GM19468 (cell line): ENCODE measurements at regions not wholly inside any gene's neighbourhood (a gene's known extent, or its start where the extent isn't known, plus 50 kb on each side); places are given as distances from the start of the nearest gene placed in this dataset.

ENCODE experiments used
- ATAC-seq: cut with Tn5 transposase; IDR thresholded peaks from one replicate; pipeline ENCODE4 v1.9.1; 2021; ENCODE audit warnings: mild to moderate bottlenecking, moderate library complexity, moderate number of reproducible peaks; ENCODE audit not compliant: unreplicated experiment; ENCODE audit errors: extremely low read depth

DNA sequence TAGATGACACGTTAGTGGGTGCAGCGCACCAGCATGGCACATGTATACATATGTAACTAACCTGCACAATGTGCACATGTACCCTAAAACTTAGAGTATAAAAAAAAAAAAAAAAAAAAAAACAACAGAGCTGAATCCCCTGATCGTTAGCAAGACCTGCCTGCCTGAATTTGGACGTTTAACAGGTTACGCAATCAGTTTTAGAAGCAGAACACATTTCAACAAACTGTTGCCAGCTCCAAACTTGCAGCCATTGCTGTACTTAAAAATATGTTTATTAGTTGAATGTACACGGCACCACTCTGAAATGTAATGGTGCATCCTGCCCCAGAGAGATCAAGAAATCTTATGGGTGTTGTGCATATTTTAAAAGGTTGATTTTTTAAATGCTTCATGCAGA is 680.0 kb downstream of the TLE4 start:
- ATAC-seq, result no peak

DNA sequence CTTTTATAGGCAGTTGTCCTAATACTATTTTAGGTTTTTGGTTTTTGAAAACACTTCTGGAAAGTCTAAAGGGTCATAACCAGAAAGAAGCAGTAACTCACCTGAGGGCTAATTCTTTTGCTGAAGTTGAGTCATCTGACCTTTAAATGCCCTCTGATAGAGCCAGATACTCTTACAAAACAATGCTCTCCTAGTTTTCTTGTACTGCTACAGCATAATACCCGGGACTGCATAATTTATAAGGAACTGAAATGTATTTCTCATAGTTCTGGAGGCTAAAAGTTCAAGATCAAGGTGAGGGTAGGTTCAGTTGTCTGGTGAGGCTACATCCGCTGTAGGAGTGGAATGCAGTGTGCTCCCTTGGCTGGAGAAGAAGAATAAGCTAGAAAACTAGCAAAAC is 670.3 kb downstream of the TLE4 start:
- ATAC-seq, result no peak

DNA sequence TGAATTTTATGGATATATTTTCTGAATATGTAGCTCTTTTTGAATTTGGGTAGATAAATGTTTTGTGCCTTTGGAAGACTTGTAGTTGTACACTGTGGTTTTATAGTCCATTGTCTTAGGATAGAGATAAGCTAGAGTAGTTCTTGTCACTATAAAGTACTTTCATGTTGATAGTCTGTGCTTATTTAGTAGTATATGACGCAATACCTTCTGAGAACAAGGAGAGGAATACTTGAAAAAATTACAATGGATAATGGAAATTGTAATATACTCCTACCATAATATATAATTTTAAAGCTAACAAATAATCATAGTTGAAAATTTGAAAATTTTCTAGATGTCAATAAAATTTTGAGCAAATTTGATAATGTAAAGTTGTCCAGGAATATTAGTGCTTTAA is 664.0 kb downstream of the TLE4 start:
- no peak for ATAC-seq

DNA sequence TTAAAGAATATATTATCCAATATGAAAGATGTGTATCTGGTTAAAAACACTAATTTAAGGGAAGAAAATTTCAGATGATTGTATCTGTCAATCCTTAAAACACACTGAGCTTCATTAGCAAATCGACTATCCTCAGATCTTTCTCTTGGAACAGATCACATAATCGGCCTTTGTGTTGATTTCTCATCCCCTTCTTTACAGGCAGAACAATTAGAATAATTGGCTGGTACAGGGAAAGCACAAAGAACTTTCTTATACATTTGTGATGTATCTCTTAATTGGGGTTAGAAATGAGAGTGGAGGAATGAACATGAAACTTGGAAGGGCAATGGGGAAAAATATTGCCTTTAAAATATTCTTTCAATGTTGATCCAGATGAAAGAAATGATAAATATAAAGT is 662.1 kb downstream of the TLE4 start:
- ATAC-seq, result no peak

DNA sequence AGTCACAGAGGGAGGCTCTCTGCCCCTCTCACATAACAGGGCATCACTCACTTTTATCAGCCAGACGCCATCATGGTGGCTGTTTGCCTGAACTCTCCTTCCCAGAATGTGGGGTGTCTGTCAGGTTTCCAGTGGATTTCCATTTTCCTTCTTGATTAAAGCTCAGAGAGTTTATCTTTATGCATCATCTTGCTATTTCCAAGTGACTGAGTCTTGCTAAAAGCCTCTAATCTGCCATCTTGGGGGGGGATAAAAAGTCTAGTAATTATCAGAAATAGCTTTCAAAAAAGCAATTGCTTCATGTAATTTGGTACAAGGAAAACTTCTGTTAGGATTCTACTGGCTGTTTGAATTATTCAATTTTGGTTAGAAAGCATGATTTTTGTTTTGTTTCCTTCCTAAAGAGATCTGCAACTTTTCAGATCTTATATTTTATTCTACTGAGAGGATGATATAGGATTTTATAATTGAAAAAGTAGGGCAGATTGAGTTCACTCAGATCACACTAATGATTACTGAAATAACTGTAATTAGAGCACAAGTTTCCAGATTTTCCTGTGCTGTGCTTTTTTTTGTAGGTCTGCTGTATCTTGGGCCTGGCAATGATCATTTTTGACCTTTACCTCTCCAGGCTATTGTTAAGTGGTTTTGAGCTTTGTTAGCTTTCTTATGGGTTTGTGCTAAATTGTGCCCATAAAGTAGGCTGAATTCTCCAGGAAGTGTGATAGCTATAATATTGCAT is 661.5 kb downstream of the TLE4 start:
- ATAC-seq, result no peak

DNA sequence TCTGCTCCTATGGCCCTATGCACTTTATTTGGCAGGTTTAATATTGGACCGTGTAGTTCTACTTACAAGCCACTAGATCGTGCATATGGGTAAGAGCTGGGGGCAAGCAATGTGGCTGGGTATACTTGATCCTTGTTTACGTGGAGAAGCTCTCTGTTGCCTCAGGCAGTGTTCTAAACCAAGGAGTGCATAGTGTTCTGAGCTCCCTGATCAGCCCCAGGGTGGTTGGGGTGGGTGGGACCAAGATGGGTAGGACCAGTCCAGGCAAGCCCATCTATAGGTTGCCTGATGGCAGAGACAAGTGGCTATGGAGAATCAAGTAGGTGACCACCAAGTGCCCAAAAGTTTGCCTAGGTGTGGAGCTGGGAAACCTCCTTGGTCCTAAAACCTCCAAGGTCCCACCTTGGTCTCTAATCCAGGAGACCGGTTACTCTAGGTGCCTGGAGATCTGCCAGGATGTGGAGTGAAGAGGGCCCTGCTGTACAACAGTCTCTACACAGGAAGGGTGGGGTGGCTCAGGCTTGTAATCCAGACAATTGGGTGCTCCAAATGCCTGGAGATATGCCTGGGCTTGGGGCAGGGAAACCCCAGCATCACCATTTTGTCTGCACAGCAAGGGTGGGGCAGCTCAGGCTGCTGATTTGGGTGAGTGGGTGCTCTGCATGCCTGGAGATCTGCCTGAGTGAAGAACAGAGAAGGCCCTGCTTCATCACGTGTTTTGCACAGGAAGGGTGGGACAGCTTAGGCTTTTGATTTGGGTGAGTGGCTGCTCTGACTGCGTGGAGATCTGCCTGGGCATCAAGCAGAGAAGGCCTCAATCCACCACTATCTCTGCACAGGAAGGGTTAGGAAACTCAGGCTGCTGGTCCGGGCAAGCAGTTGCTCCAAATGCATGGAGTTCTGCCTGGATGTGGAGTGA is 659.8 kb downstream of the TLE4 start:
- ATAC-seq, result no peak

DNA sequence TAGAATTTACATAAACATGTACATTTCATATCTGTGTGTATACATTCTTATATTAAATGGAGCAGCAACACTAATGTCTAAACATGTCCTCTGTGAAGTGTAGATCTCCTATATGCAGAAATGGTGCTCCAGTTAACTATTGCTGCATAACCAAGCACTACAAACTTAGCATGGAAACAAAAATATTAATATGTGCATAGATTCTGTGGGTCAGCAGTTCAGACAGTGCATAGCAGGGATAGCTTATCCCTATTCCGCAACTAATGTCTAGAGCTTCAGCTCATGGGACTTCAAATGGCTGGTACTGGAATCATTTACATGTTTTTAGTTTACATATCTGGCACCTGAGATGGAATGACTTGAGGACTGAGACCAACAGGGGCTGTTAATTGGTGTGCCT is 652.1 kb downstream of the TLE4 start:
- ATAC-seq, result no peak

DNA sequence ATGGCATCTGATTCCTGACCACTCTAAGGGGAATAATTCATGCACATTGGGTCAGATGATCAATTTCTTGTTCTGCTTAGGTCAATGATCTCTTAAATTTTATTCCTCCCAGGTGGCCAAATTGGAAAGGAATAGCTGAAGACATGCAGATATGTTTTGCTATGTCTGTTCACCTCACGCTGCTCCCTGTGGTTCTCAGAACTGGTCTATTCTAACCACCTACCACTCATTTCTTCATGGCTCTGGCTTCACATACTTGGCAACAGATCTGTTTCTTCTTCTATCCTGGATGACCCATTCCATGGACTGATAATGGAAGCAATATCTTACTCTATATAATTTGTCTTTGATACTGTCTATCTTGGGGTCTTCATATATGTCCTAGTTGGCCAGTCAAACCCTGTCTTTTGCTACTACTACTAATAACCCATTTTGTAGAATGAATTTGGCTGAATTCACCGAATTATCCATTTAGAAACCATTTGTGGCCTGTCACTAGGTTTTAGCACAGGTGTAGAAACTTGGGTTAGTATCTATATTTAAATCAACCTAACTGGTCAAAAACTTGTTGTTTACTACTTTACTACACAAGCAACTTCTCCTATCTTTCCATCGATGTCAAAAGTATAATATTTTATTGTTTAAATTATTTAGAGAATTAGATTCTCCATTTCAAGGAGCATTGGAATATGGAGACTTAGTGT is 650.9 kb downstream of the TLE4 start:
- no peak for ATAC-seq

DNA sequence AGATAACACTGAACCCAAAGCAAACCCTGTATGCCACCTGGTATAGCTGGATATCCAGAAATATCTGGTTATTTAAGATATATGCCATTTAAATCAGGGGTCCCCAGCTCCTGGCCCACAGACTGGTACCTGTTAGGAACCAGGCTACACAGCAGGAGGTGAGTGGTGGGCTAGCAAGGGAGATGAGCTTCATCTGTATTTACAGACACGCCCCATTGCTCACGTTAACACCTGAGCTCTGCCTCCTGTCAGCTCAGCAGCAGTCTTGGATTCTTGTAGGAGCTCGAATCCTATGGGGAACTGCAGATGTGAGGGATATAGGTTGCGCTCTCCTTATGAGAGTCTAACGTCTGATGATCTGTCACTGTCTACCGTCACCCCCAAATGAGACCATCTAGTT is 646.6 kb downstream of the TLE4 start:
- ATAC-seq, result no peak

DNA sequence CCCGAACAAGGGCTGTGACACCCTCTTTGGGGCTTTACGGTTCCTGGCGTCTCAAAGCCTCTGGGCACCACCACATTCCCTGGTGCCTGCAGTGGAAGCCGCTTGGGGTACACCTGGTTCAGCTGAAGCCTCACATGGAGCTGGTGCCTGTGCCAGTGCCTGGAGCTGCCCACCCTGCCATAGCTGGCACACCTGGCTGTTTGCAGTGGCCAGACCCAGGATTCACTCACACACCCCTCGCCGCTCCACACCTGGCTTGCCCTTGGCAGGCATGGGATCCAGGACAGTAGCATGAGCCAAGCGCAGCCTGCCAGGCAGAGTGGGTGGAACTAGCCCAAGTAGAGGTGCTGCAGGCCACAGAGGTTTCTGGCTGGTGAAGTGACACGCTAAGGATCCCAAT is 641.8 kb downstream of the TLE4 start:
- ATAC-seq, result no peak

DNA sequence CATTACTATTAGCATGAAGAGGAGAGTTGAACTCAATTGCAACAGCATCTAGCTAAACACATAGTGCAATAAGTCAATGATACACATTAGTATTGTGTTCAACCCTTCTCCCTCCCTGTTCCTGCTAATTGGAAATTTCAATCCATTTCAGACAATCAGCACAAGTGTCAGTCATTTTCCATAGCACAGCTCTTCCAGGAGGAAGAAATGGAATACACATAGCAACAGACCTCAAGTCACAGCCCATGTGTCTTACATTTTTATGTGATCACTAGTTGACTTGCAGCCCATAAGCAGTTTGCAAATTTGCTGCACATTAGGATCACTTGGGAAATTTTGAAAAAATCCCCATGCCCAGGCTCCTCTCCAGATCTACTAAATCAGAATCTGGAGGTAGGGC is 636.9 kb downstream of the TLE4 start:
- ATAC-seq, result no peak

DNA sequence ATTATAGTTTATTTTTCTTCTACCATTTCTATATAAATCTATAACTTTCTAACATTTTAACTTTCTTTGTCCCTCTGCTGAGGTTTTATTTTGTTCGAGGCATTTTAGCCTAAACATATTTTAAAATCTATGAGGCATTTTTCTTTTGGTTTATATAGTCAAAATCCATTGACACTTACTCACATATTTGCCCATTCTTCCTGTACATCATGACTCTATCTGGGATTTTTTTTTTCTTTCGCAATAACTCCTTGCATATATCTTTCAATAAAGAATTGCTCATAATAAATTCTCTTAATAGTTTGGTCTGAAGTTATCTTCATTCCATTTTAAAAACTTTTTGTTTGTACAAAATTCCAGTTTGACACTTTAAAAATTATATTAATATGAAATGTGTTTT is 632.3 kb downstream of the TLE4 start:
- no peak for ATAC-seq

DNA sequence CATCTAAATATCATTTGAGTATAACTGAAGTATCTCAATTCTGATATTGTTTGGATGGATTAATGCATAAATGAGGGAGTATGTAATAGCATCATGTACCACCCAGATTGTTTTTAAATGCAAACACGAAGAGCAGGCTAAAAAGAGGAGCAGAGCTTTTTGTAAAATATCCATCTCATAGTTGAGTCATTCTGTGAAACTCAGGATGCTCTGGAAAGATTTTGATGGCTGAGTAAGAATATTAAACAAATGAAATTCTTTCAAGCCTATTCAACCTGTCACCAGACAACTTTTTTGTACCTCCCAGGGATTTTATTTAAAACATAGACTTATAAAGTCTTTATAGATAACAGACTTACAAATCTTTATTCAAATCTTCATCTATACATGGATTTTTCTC is 625.9 kb downstream of the TLE4 start:
- no peak for ATAC-seq

DNA sequence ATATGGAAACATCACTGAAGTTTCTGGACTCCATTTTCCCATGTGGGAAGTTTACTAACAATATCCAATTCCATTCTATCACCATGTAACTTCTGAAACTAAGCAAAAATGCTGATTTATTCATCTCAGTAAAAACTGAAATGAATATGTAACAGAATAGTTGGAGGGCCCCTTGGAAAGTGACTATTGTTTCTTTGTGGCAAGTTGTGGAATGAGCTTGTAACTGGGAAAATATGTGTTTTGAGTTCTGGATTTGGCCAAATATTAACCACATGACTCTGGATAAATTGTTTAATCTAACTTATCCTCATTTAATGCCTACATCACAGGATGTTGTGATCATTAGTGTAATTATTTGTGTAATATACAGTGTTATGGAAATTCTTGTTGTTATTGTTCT is 619.3 kb downstream of the TLE4 start:
- ATAC-seq, result no peak

DNA sequence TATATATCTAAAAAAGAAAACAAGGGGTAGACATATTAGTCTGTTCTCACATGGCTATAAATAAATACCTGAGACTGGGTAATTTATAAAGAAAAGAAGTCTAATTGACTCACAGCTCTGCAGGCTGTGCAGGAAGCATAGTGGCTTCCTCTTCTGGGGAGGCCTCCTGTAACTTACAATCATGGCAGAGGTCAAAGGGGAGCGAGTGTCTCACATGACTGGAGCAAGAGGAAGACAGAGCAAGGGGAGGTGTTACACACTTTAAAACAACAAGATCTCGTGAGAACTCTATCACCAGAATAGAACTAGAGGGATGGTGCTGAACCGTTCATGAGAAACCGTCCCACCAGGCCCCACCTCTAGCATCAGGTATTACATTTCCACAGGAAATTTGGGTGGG is 616.8 kb downstream of the TLE4 start:
- no peak for ATAC-seq

DNA sequence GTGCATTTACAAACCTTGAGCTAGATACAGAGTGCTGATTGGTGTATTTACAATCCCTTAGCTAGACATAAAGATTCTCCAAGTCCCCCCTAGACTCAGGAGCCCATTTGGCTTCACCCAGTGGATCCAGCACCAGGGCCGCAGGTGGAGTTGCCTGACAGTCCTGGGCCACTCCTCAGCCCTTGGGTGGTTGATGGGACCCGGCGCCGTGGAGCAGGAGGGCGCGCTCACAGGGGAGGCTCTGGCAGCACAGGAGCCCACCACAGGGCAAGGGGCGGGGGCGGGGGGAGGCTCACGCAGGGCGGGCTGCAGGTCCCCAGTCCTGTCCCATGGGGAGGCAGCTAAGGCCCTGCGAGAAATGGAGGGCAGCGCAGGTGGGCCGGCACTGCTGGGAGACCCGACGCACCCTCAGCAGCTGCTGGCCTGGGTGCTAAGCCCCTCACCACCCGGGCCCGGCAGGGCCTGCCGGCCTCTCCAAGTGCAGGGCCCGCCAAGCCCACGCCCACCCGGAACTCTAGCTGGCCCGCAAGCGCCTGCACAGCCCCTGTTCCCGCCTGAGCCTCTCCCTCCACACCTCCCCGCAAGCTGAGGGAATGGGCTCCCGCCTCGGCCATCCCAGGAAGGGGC is 613.5 kb downstream of the TLE4 start:
- no peak for ATAC-seq

DNA sequence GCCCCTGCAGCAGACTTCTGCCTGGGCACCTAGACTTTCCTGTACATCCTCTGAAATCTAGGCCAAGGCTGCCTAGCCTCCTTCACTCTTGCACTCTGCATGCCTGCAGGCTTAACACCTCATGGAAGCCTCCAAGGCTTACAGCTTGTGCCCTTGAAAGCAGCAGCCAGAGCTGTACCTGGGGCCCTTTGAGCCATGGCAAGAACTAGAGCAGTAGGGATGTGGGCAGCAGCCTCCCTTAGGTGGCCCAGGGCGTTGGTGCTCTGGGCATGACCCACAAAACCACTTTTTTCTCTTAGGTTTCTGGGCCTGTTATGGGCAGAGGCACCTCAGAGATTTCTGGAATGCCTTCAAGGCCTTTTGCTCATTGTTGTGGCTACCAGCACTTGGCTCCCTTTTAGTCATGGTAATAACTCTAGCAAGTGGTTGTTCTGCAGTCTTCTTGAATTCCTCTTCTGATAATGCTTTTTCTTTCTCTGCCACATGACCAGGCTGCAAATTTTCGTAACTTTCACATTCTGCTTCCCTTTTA is 606.2 kb downstream of the TLE4 start:
- ATAC-seq, result no peak

DNA sequence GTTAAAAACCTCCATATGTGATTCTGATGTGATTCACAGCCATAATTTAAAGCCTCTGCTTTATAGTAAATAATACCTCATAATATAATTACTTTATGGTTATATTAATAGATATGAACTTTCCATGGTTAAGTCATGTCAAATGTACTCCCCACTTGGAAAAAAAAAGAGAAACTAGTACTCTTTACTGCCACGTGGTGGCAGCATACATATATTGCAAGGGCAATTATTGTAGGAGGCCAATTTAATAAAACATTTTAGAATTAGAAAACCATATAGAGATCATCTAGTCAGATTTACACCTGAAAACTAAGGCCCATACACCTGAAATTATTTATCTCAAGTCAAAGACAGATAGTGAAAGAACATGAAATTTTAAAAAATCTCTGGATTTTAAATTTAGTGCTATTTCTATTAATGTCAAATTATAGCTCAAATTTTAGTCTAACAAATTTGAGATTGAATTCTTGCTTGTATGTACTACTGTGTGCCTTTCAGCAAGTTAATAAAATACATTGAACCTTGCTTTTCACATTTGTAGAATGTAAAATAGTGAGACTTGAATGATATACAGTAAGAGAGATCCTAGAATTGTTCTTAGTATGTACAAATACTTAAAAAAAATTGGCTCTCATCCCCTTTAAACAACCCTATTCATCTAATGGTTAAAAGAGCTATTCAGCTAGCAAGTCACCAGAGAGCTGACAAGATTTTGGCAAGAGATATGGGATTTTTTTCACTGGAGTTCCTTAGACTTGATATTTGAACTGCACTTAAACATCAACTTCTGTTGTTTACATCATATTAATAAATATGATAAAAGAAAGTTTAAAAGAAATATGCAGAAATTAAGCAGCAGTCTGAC is 603.8 kb downstream of the TLE4 start:
- ATAC-seq, result no peak

DNA sequence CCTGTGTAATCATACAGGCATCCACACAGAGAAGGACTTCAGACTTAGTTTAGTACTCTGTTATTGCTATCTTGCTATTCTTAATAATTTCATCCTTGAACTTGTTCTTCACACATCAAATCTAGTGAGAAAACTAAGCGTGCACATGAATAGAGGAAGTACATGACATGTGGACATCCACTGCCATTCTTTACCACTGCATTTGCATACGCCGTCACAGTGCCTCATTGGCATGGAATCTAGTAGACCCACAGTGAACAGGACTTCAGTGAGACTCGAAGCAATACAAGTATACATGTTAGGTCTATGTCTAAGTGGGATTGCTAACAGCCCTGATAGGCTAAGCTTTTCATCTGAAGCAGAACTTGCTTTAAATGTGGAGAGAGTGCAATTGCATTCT is 592.1 kb downstream of the TLE4 start:
- peak; percentile 71 for ATAC-seq
